Osteocyte (in vitro differentiated cells): ENCODE measurements at regions not wholly inside any gene's neighbourhood (a gene's known extent, or its start where the extent isn't known, plus 50 kb on each side); places are given as distances from the start of the nearest gene placed in this dataset.
A peak's percentile ranks its signal among the peaks of the same experiment; 100 is the strongest.

Source experiments
- DNase-seq: peaks from one replicate; pipeline ENCODE4 v3.0.0; 2021; ENCODE audit warnings: mixed read lengths; ENCODE audit not compliant: unreplicated experiment; ENCODE audit errors: extremely low spot score
- H3K27ac Mint-ChIP-seq: one replicate; pipeline ENCODE4 v1.8.0; 2021; ENCODE audit warnings: mild to moderate bottlenecking, mixed read lengths; ENCODE audit not compliant: unreplicated experiment
- H3K27me3 Mint-ChIP-seq: one replicate; pipeline ENCODE4 v1.8.0; 2021; ENCODE audit warnings: mixed read lengths; ENCODE audit not compliant: unreplicated experiment
- H3K36me3 Mint-ChIP-seq: one replicate; pipeline ENCODE4 v1.8.0; 2021; ENCODE audit warnings: mixed read lengths; ENCODE audit not compliant: unreplicated experiment
- H3K4me1 Mint-ChIP-seq: one replicate; pipeline ENCODE4 v1.8.0; 2021; ENCODE audit warnings: mixed read lengths; ENCODE audit not compliant: unreplicated experiment
- H3K4me3 Mint-ChIP-seq: one replicate; pipeline ENCODE4 v1.8.0; 2021; ENCODE audit warnings: mild to moderate bottlenecking, moderate library complexity, mixed read lengths; ENCODE audit not compliant: unreplicated experiment
- H3K9me3 Mint-ChIP-seq: one replicate; pipeline ENCODE4 v1.8.0; 2021; ENCODE audit warnings: mixed read lengths; ENCODE audit not compliant: unreplicated experiment
- TF ChIP-seq, protein P1 (sequence below): fragments of 200-600 bp; sonication (generic); IDR thresholded peaks from 2 replicates; pipeline ENCODE4 v1.5.0; 2021; ENCODE audit warnings: antibody characterized with exemption, mild to moderate bottlenecking, moderate library complexity

- no peak overlapping the region for H3K27ac Mint-ChIP-seq
- no peaks in the 10 kb centered on the region for H3K9me3 Mint-ChIP-seq
- DNase-seq = no peak
- H3K4me3 Mint-ChIP-seq = no peak overlapping the region
- H3K36me3 Mint-ChIP-seq = no peaks in the 10 kb centered on the region
- peaks cover 3% of the 10 kb centered on the region for H3K27me3 Mint-ChIP-seq
- TF ChIP-seq, protein P1, sequence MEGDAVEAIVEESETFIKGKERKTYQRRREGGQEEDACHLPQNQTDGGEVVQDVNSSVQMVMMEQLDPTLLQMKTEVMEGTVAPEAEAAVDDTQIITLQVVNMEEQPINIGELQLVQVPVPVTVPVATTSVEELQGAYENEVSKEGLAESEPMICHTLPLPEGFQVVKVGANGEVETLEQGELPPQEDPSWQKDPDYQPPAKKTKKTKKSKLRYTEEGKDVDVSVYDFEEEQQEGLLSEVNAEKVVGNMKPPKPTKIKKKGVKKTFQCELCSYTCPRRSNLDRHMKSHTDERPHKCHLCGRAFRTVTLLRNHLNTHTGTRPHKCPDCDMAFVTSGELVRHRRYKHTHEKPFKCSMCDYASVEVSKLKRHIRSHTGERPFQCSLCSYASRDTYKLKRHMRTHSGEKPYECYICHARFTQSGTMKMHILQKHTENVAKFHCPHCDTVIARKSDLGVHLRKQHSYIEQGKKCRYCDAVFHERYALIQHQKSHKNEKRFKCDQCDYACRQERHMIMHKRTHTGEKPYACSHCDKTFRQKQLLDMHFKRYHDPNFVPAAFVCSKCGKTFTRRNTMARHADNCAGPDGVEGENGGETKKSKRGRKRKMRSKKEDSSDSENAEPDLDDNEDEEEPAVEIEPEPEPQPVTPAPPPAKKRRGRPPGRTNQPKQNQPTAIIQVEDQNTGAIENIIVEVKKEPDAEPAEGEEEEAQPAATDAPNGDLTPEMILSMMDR = no peak
- peaks cover 13% of the 10 kb centered on the region for H3K4me1 Mint-ChIP-seq
Measured at GRCh38 chr10:52617346-52617745, 155.2 kb downstream of the MBL2 start.

GRCh38 chr10:52619052-52619451 lies 153.5 kb downstream of the MBL2 start:
- H3K36me3 Mint-ChIP-seq = no peaks in the 10 kb centered on the region
- H3K4me3 Mint-ChIP-seq = no peak overlapping the region
- TF ChIP-seq, protein P1 = no peak
- no peaks in the 10 kb centered on the region for H3K9me3 Mint-ChIP-seq
- DNase-seq = no peak
- no peaks in the 10 kb centered on the region for H3K27me3 Mint-ChIP-seq
- H3K4me1 Mint-ChIP-seq = peaks cover 15% of the 10 kb centered on the region
- H3K27ac Mint-ChIP-seq = no peak overlapping the region

DNA sequence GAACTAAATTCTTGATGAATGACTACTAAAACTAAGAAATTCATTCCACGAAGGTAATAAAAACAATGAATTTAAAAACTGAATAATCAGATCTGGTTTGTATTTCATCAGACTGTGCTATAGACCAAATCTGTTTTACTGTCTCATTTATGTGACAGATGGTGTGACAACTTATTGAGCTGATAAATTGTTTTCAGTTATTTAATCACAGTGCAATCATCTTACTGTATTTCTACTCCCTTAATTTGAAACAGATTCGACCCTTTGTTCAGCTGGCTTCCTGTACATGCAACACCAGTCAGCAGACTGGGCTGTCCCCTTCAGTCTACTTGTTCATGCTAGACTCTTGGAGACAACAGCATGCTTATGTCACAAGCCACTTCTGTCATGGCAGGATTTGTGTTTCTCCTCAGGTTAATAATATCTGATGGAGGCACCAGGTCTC lies 150.9 kb downstream of the MBL2 start:
- DNase-seq = no peak

GRCh38 chr10:52623761-52624160 lies 148.8 kb downstream of the MBL2 start:
- Mint-ChIP-seq H3K27me3 (no peaks in the 10 kb centered on the region), H3K27ac (no peak overlapping the region), H3K9me3 (no peaks in the 10 kb centered on the region), H3K36me3 (no peaks in the 10 kb centered on the region), H3K4me1 (peaks cover 15% of the 10 kb centered on the region), H3K4me3 (no peak overlapping the region)
- TF ChIP-seq, protein P1 = no peak
- DNase-seq = no peak

More for the DNA sequence above, 150.9 kb downstream of the MBL2 start:
- no peak overlapping the region for H3K4me3 Mint-ChIP-seq
- H3K27me3 Mint-ChIP-seq = no peaks in the 10 kb centered on the region
- TF ChIP-seq, protein P1 = no peak
- H3K4me1 Mint-ChIP-seq = peaks cover 15% of the 10 kb centered on the region
- no peaks in the 10 kb centered on the region for H3K9me3 Mint-ChIP-seq
- H3K27ac Mint-ChIP-seq = peak overlapping the region; percentile 59
- H3K36me3 Mint-ChIP-seq = no peaks in the 10 kb centered on the region

- DNase-seq = no peak
- no peaks in the 10 kb centered on the region for H3K9me3 Mint-ChIP-seq
- H3K36me3 Mint-ChIP-seq = no peaks in the 10 kb centered on the region
- TF ChIP-seq, protein P1 = no peak
- H3K4me3 Mint-ChIP-seq = no peak overlapping the region
- H3K27ac Mint-ChIP-seq = no peak overlapping the region
- no peaks in the 10 kb centered on the region for H3K27me3 Mint-ChIP-seq
- H3K4me1 Mint-ChIP-seq = peaks cover 4% of the 10 kb centered on the region
Measured at GRCh38 chr10:52627279-52627678, 145.3 kb downstream of the MBL2 start.
